ENCODE measurements at regions not wholly inside any gene's neighbourhood (a gene's known extent, or its start where the extent isn't known, plus 50 kb on each side); places are given as distances from the start of the nearest gene placed in this dataset.

- TF ChIP-seq CTCF (IDR thresholded peaks at IDR 0.05) (no peak), EZH2phosphoT487 (IDR thresholded peaks at IDR 0.05) (no peak), EZH2 (IDR thresholded peaks at IDR 0.05) (no peak)
Measured at GRCh38 chr9:109852556-109852955, 72.6 kb downstream of the PALM2AKAP2 start.
